Esophagus muscularis mucosa (tissue), 4 donors: ENCODE measurements at regions not wholly inside any gene's neighbourhood (a gene's known extent, or its start where the extent isn't known, plus 50 kb on each side); places are given as distances from the start of the nearest gene placed in this dataset.
A peak's percentile ranks its signal among the peaks of the same experiment; 100 is the strongest.

Experiments used
- DNase-seq: peaks from one replicate; pipeline ENCODE4 v3.0.0-alpha.2; 2017; ENCODE audit errors: extremely low spot score
- H3K27ac ChIP-seq, 4 donors: fragments of 200-600 bp; sonication (generic); replicated peaks in 1 of 4; 1 replicate in 3 of 4; 2 replicates in 1 of 4; pipeline ENCODE4 v1.5.1; 2016 to 2019; ENCODE audit warnings: mild to moderate bottlenecking in 1 of 4
- H3K27me3 ChIP-seq, 4 donors: fragments of 200-600 bp; sonication (generic); one replicate each; pipeline versions ENCODE4 v1.5.1 to v1.6.0; 2016 to 2019
- H3K36me3 ChIP-seq, 4 donors: fragments of 200-600 bp; sonication (generic); one replicate each; pipeline ENCODE4 v1.5.1; 2016 to 2019
- H3K4me1 ChIP-seq, 4 donors: fragments of 200-600 bp; sonication (generic); one replicate each; pipeline ENCODE4 v1.5.1; 2016 to 2019
- H3K4me3 ChIP-seq, 4 donors: fragments of 200-600 bp; sonication (generic); 1 replicate in 2 of 4; 2 replicates in 2 of 4; pipeline ENCODE4 v1.5.1; 2016 to 2019; ENCODE audit warnings: mild to moderate bottlenecking in 4 of 4, moderate library complexity in 1 of 4
- H3K9me3 ChIP-seq, 4 donors: fragments of 200-600 bp; sonication (generic); 1 replicate in 3 of 4; 2 replicates in 1 of 4; pipeline ENCODE4 v1.5.1; 2016 to 2019
- CTCF ChIP-seq, 3 experiments: fragments of 200-600 bp in 2 of 3; fragments of 450-650 bp in 1 of 3; sonication (generic) in 2 of 3; IDR thresholded peaks; one replicate each; pipeline ENCODE4 v1.5.1; 2017 to 2019; ENCODE audit warnings: antibody characterized with exemption in 3 of 3, mild to moderate bottlenecking in 2 of 3, moderate library complexity in 1 of 3
- EP300 ChIP-seq: sonication (generic); formaldehyde crosslinking; IDR thresholded peaks from one replicate; pipeline ENCODE4 v1.6.1; 2017; ENCODE audit warnings: antibody characterized with exemption
- POLR2A ChIP-seq: fragments of 450-650 bp; IDR thresholded peaks from one replicate; pipeline ENCODE4 v1.6.1; 2017; ENCODE audit warnings: antibody characterized with exemption, moderate library complexity, mild to moderate bottlenecking, low read depth
- POLR2AphosphoS5 ChIP-seq, 2 donors: sonication (generic); formaldehyde crosslinking; IDR thresholded peaks; one replicate each; pipeline ENCODE4 v1.6.1; 2017; ENCODE audit warnings: antibody characterized with exemption in 2 of 2
- WGBS: methylation state at CpG from one replicate; pipeline ENCODE4 v1.1.5; 2018; 5-methylcytosine and 5-hydroxymethylcytosine counted together
- intact Hi-C: fragments of 100-400 bp; cut with DNase I; formaldehyde crosslinking; loops from one replicate; pipeline ENCODE4 v1.15.1; 2023

DNA sequence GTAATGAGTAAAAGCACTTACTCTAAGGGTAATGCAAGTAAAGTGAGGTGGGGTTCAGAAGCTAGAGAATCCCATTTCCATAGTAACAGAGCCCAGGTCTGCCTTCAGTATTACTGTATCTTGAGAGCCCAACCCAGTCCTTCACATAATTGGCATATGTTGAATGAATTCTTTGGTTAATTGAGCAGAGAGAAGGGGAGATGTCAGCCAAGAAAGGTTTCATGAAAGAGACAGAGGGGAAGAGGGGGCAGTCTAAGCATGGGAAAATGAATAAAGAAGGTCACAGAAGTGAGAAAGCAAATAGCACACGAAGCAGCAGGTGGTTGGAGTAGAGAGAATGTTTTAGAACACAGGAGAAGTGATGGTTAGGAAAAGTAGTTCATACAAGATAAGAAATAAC lies 371.1 kb downstream of the SEC23A start:
- Histone ChIP-seq H3K4me3 (no peak overlapping the region), H3K27ac (no peak overlapping the region), H3K36me3 (no peaks in the 10 kb centered on the region), H3K4me1 (no peaks in the 10 kb centered on the region), H3K9me3 (no peaks in the 10 kb centered on the region), H3K27me3 (no peaks in the 10 kb centered on the region)
- WGBS, result 65% methylated on average over 1 of the region's 1 CpG
- TF ChIP-seq EP300 (no peak), POLR2A (no peak), CTCF (IDR thresholded peaks at IDR 0.05) (no peak), POLR2AphosphoS5 (IDR thresholded peaks at IDR 0.05) (no peak)
- no peak for DNase-seq
- intact Hi-C loops, result no loop called here

GRCh38 chr14:38730420-38730819 lies 372.6 kb downstream of the SEC23A start:
- Histone ChIP-seq H3K9me3 (no peaks in the 10 kb centered on the region), H3K4me3 (no peak overlapping the region), H3K4me1 (no peaks in the 10 kb centered on the region), H3K27me3 (no peaks in the 10 kb centered on the region), H3K36me3 (no peaks in the 10 kb centered on the region), H3K27ac (no peak overlapping the region)
- DNase-seq, result no peak
- intact Hi-C loops, result no loop called here
- 83% methylated on average over 3 of the region's 3 CpGs for WGBS
- TF ChIP-seq CTCF (IDR thresholded peaks at IDR 0.05) (no peak), EP300 (no peak), POLR2AphosphoS5 (IDR thresholded peaks at IDR 0.05) (no peak), POLR2A (no peak)

DNA sequence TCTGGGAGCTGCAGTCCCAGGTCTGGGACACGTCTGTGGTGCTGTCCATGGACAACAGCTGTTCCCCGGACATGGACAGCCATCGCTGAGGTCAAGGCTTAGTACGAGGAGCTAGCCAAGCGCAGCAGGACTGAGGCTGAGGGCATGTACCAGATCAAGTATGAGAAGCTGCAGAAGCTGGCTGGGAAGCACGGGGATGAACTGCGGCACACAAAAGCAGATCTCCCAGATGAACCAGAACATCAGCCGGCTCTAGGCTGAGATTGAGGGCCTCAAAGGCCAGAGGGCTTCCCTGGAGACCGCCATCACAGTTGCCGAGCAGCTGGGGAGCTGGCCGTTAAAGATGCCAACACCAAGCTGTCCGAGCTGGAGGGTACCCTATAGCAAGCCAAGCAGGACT lies 375.3 kb downstream of the SEC23A start:
- Histone ChIP-seq H3K27me3 (no peaks in the 10 kb centered on the region), H3K4me1 (peaks cover 0 to 8% (median 0%) of the 10 kb centered on the region in 4 donors), H3K4me3 (no peak overlapping the region), H3K9me3 (no peaks in the 10 kb centered on the region), H3K27ac (no peak overlapping the region), H3K36me3 (no peaks in the 10 kb centered on the region)
- WGBS, result 97% methylated on average over 12 of the region's 12 CpGs
- TF ChIP-seq CTCF (IDR thresholded peaks at IDR 0.05) (no peak), POLR2A (no peak), POLR2AphosphoS5 (IDR thresholded peaks at IDR 0.05) (no peak), EP300 (no peak)
- intact Hi-C loops, result no loop called here
- no peak for DNase-seq

DNA sequence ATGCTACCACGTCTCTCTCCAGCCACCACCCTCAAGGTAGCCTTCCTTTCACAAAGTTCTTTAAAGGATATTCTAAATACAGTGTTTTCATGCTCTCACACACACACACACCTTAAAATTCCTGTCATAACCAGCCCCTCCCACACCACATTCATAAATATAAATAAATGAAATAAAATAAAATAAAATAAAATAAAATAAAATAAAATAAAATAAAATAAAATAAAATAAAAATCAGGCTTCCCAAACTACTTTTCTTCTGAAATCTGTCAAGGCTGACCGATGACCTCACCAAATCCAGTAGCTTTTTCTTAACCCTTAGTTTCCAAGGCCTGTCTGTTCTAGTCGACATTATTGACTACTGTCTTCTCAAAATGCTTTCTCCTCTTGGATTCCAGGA lies 378.4 kb downstream of the SEC23A start:
- no peak for DNase-seq
- intact Hi-C loops, result no loop called here
- 90% methylated on average over 3 of the region's 3 CpGs for WGBS

More for the DNA sequence above, 378.4 kb downstream of the SEC23A start:
- TF ChIP-seq CTCF (IDR thresholded peaks at IDR 0.05), result no peak
- Histone ChIP-seq H3K4me3 (no peak overlapping the region), H3K4me1 (peaks cover 0 to 8% (median 0%) of the 10 kb centered on the region in 4 donors), H3K27ac (peak overlapping the region in 1 of 4 donors; percentile 10), H3K36me3 (no peaks in the 10 kb centered on the region), H3K9me3 (no peaks in the 10 kb centered on the region), H3K27me3 (no peaks in the 10 kb centered on the region)
